Esophagus muscularis mucosa (tissue), 4 donors: ENCODE measurements at regions not wholly inside any gene's neighbourhood (a gene's known extent, or its start where the extent isn't known, plus 50 kb on each side); places are given as distances from the start of the nearest gene placed in this dataset.

Experiments used
- CTCF ChIP-seq, 3 experiments: fragments of 200-600 bp in 2 of 3; fragments of 450-650 bp in 1 of 3; sonication (generic) in 2 of 3; IDR thresholded peaks; one replicate each; pipeline ENCODE4 v1.5.1; 2017 to 2019; ENCODE audit warnings: antibody characterized with exemption in 3 of 3, mild to moderate bottlenecking in 2 of 3, moderate library complexity in 1 of 3
- EP300 ChIP-seq: sonication (generic); formaldehyde crosslinking; IDR thresholded peaks from one replicate; pipeline ENCODE4 v1.6.1; 2017; ENCODE audit warnings: antibody characterized with exemption
- POLR2A ChIP-seq: fragments of 450-650 bp; IDR thresholded peaks from one replicate; pipeline ENCODE4 v1.6.1; 2017; ENCODE audit warnings: antibody characterized with exemption, moderate library complexity, mild to moderate bottlenecking, low read depth

GRCh38 chr3:34569437-34569836 is 771.0 kb downstream of the PDCD6IP start:
- TF ChIP-seq CTCF (IDR thresholded peaks at IDR 0.05), result no peak
- TF ChIP-seq EP300, result no peak
- no peak for TF ChIP-seq POLR2A
